GM18508 (cell line): ENCODE measurements at regions not wholly inside any gene's neighbourhood (a gene's known extent, or its start where the extent isn't known, plus 50 kb on each side); places are given as distances from the start of the nearest gene placed in this dataset.

Source experiments
- ATAC-seq: cut with Tn5 transposase; IDR thresholded peaks from one replicate; pipeline ENCODE4 v1.9.1; 2021; ENCODE audit warnings: moderate number of reproducible peaks; ENCODE audit not compliant: insufficient read depth, unreplicated experiment

GRCh38 chr3:117277816-117278215, 568.2 kb downstream of the TUSC7 start:
- no peak for ATAC-seq

DNA sequence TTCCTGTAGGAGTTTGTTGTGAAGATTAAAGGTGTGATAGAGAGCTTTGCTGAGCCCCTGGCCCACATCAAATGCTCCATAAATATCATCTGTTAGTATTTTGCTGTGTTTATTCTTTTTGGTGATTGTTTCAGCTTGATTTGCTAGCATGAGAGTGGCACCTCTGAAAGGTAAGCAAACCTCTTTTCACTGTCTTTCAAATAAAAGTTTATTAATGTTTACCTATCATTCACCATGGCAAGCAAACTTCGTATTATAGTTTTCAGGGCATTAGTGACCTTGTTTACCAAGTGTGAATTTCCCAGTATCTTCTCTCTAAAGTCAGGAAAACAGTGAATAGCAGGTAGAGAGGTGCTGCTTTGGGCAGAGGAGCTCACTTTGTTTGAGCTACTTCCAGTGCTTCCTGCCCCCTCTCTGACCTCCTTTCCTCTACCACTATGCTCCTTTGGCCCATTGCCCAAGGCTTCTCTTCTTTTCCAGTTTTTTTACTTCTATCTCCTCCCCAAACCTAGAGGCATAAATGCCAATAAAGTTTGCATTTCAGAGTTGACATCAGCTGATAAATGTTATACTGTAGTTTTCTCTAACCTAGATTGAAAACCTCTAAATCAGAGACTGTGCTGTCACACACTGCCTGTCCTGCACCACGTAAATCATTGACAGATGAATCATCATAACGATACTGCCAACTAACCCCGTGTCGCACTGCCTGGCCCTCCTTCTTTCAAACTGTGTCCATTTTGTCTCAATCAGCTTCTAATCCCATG, 569.0 kb downstream of the TUSC7 start:
- peak; percentile 98 for ATAC-seq

DNA sequence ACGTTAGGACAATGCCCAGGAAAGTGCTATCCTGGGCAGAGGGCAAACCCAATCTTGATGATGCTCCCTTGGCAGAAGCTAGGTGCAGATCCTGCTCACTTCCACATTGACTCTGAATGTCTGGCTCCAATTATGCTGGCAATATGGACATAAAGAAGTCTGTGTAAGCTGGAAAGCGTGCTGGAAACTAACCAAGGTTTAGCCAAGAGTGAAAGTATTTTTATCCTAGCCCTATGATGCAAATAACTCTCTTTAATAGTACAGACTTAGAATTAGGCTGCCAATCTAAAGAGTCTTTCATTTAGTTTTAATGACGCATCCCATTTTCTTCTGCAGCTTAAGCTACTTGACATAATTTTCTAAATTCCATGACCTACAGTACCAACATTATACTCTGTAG, 571.8 kb downstream of the TUSC7 start:
- no peak for ATAC-seq

- no peak for ATAC-seq
Observed at GRCh38 chr3:117282566-117282965, 573.0 kb downstream of the TUSC7 start.

- ATAC-seq: no peak
Observed at GRCh38 chr3:117285737-117286136, 576.2 kb downstream of the TUSC7 start.

GRCh38 chr3:117286488-117286887, 576.9 kb downstream of the TUSC7 start:
- no peak for ATAC-seq

DNA sequence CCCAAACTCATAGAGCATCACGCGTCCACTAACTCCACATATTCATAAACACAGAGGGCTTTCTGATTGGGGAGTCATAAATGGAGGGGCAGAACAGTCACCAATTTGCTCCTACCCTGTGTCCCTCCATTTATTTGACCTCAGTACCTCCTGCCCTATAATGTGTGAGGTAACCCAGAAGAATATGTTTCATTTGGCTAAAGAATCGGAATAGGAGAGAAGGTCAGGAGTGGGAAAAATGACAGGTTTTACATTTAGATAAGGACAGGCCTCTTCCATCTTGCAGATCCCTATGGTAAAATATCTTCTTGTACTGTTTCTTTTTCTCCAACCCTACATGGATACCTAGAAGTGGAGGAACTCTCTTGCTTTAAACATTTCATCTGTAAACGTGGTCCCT, 578.0 kb downstream of the TUSC7 start:
- ATAC-seq: no peak

- no peak for ATAC-seq
Observed at GRCh38 chr3:117291476-117291875, 581.9 kb downstream of the TUSC7 start.

GRCh38 chr3:117297065-117297464, 587.5 kb downstream of the TUSC7 start:
- ATAC-seq: no peak

- no peak for ATAC-seq
Observed at GRCh38 chr3:117297541-117297940, 588.0 kb downstream of the TUSC7 start.

GRCh38 chr3:117298273-117298672, 588.7 kb downstream of the TUSC7 start:
- no peak for ATAC-seq

- no peak for ATAC-seq
Observed at GRCh38 chr3:117302428-117302827, 592.8 kb downstream of the TUSC7 start.

DNA sequence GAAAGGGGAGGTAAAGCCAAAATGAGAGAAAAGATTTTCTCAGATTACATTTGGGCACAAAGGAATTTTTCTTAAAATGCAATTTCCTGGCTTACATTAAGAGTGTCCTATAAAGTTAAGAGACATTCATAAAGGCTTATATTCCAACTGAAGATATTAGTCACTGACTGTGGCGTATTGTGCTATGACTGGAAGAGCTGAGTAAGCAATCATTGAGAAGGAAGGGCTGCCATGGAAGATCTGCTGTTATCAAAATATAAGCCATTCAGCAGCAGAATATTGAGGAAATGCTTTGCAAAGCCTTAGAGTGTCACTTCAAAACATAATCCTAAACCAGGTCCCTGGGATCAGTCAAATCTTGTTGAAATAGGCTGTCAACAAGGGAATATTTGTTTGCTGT, 593.9 kb downstream of the TUSC7 start:
- no peak for ATAC-seq

GRCh38 chr3:117304681-117305080, 595.1 kb downstream of the TUSC7 start:
- no peak for ATAC-seq

DNA sequence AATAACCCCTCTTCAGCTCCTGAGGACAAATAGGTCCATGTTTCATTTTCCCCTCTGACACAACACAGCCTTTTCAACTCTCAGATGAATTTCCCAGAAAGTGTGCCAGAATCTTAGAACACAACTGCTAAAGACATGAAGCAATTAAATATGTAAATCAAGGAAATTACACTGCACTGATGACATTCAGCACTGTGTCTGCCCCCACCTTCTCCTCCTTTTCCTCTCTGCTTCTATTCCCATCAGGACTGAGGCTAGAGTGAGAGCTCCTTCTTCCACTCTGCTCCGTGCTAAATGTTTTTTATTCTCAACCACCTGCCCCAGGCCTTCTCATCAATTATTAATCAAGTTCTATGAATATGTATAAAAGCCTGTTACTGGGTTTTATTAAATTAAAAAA, 596.1 kb downstream of the TUSC7 start:
- ATAC-seq: no peak

GRCh38 chr3:117306299-117306698, 596.7 kb downstream of the TUSC7 start:
- peak; percentile 41 for ATAC-seq

DNA sequence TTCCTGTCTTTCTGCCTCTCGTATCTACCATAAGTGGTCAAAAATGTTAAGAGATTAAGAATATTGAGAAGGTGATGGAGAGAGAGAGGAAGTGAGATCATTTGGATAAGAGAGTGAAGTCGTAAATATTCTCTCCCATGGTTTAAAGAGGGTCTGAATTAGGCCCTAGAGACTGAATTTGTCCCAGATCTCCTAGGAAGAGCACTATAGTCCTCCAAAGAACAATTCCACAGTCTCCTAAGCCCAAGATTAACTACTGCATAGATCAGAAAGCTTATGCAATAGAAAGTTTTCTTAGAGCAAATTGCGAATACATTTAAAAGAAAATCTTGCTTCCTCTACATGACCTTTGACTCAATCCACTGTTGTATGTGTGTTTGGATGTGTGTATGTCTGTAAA, 598.8 kb downstream of the TUSC7 start:
- no peak for ATAC-seq

DNA sequence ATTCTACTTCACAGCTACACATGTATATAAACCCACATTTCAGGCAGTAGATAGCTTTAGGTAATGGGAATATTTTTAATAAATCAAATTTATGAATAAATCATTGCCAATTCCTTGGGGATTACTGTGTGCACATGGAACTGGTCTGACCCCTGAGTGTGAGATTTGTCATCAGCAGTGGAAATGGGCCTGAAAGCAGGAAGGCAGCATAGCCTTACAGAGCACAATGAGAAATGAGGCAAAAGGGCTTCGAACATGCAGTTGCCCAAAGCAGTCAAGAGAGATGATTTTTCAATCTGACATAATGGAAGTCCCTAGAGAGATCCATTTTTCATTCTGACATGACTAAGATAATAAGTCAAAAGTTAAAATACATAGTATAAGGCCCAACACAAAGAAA, 599.2 kb downstream of the TUSC7 start:
- ATAC-seq: no peak

DNA sequence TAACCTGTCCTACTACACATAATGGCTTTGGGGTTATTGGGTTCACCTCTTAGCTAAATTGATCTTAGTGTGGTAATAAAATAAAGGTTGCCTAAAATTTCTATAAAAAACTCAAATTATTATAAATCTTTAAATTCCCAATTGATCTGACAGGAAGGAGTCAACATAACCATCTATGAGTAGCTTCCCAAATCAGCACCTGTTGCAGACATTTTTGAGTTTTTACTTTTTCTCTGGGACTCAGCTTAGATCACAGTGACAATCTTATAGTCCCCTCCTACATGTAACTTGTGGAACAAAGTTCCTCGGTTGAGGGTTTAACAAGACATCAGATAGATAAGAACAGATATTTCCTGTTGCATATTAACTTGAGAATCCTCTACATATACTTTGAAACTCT, 601.0 kb downstream of the TUSC7 start:
- ATAC-seq: no peak

- ATAC-seq: no peak
Observed at GRCh38 chr3:117314441-117315150, 605.0 kb downstream of the TUSC7 start.

DNA sequence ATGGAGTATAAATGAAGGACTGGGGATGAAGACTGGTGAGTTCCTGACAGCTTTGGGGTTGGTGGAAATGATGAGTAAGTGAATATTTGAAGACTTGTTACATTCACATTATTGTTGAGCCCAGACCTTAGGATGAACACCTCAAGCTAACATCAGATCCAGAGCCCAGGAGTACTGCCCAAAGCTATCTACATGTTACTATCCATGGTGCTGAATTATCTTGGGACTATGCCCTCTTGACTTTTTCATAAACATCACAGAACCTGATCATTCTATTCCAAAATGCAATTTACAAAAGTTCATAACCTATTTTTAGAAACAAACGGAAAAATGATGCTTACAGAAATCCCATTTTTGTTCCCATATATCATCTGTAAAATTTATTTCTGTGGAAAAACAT, 613.3 kb downstream of the TUSC7 start:
- no peak for ATAC-seq

DNA sequence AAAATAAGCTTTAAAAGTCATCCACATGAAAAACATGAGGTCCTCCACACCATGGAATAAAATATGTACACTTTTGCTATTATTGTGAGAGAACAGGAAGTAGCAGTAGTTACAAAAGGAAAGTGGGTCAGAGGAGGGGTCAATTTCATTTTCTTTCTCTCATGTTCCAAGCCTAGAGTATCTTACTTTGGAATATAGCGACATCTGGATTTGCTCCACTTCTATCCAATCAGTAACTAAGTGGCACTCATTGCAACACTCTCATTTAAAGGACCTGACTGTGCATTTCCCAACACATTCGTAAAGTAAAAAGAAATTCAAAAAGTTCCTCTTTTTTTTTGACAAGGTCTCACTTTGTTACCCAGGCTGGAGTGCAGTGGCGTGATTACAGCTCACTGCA, 637.3 kb downstream of the TUSC7 start:
- ATAC-seq: no peak
